ENCODE measurements at regions not wholly inside any gene's neighbourhood (a gene's known extent, or its start where the extent isn't known, plus 50 kb on each side); places are given as distances from the start of the nearest gene placed in this dataset.

GRCh38 chr2:136243638-136244535 is 125.9 kb upstream of the CXCR4 start:
- Histone ChIP-seq H3K9me3 (replicated peaks; ENCODE audit: control insufficient read depth, insufficient read depth, low read depth, low read length) (no peaks in the 10 kb centered on the region), H3K79me2 (ENCODE audit: control insufficient read depth, insufficient read depth, low read length) (no peaks in the 10 kb centered on the region), H3K36me3 (ENCODE audit: control insufficient read depth, insufficient read depth, low read length) (no peaks in the 10 kb centered on the region), H3K27me3 (ENCODE audit: control insufficient read depth in 2 of 2, insufficient read depth in 2 of 2, low read length in 2 of 2) (peaks cover 2 to 24% of the 10 kb centered on the region in 2 experiments; a peak in 2 of 5 replicates), H3K9ac (ENCODE audit: insufficient read depth in 1 of 2, low read depth in 2 of 2, low read length in 2 of 2) (no peak overlapping the region), H3K27ac (ENCODE audit: extremely low read depth, low read depth, low read length) (no peak overlapping the region), H2AFZ (ENCODE audit: low read depth, low read length) (no peak overlapping the region), H3K4me1 (replicated peaks in 1 of 2; ENCODE audit: control insufficient read depth in 2 of 2, insufficient read depth in 2 of 2, low read length in 2 of 2) (peaks cover 0 to 2% of the 10 kb centered on the region in 2 experiments; a peak in 2 of 5 replicates), H3K4me3 (no peak overlapping the region), H3K9me1 (ENCODE audit: control insufficient read depth, insufficient read depth, low read length) (no peaks in the 10 kb centered on the region), H3K4me2 (ENCODE audit: insufficient read depth, low read length) (no peak overlapping the region), H4K20me1 (replicated peaks; ENCODE audit: control insufficient read depth, insufficient read depth, low read length) (no peaks in the 10 kb centered on the region)
- FAIRE-seq = no peak
- 0% methylated on average over 14 of the region's 16 CpGs for WGBS (ENCODE audit: insufficient coverage, low coverage, missing lambda C conversion rate)
- CTCF ChIA-PET (ENCODE audit: low intra/inter-chr PET ratio) = no interaction called here
- no peak for ATAC-seq
- POLR2A ChIA-PET = no interaction called here
- in situ Hi-C loops (cut with MboI) (no loop called here), intact Hi-C loops (cut with micrococcal nuclease) (loop anchor here (10.0 kb wide), 1 partner anchor 329 kb away; no protein-coding TSS in a partner anchor)
- BruUV-seq (replicated peaks) = no TSS peak
- no peak for DNase-seq (ENCODE audit: extremely low read depth in 1 of 4, low spot score in 3 of 4)
- TF ChIP-seq ATF2 (CRISPR knock-in tag; IDR thresholded peaks at IDR 0.05) (no peak), RBM22 (IDR thresholded peaks at IDR 0.05; ENCODE audit: low read depth, low read length, poor library complexity, severe bottlenecking) (no peak), MCM5 (IDR thresholded peaks at IDR 0.05; ENCODE audit: low read depth) (no peak), SP1 (CRISPR knock-in tag; IDR thresholded peaks at IDR 0.05) (no peak), PKNOX1 (IDR thresholded peaks at IDR 0.05) (no peak), TCF3 (CRISPR knock-in tag; IDR thresholded peaks at IDR 0.05) (no peak), ZKSCAN8 (CRISPR knock-in tag; IDR thresholded peaks at IDR 0.05) (no peak), MTA3 (IDR thresholded peaks at IDR 0.05; ENCODE audit: borderline replicate concordance) (no peak), HNRNPUL1 (IDR thresholded peaks at IDR 0.05; ENCODE audit: low read length) (no peak), PHF8 (IDR thresholded peaks at IDR 0.05; ENCODE audit: borderline replicate concordance, low read length) (no peak), HLTF (IDR thresholded peaks at IDR 0.05) (no peak), ZBTB8A (IDR thresholded peaks at IDR 0.05; ENCODE audit: partially characterized antibody) (no peak), ZNF280A (IDR thresholded peaks at IDR 0.05; ENCODE audit: low read depth, partially characterized antibody) (no peak), ZNF23 (CRISPR knock-in tag; IDR thresholded peaks at IDR 0.05) (no peak), HNRNPLL (IDR thresholded peaks at IDR 0.05; ENCODE audit: low read depth, low read length, poor library complexity, severe bottlenecking) (no peak), SUPT5H (IDR thresholded peaks at IDR 0.05) (no peak), DEAF1 (CRISPR knock-in tag; IDR thresholded peaks at IDR 0.05) (no peak), EHMT2 (IDR thresholded peaks at IDR 0.05) (no peak)
